ENCODE measurements at regions not wholly inside any gene's neighbourhood (a gene's known extent, or its start where the extent isn't known, plus 50 kb on each side); places are given as distances from the start of the nearest gene placed in this dataset.

DNA sequence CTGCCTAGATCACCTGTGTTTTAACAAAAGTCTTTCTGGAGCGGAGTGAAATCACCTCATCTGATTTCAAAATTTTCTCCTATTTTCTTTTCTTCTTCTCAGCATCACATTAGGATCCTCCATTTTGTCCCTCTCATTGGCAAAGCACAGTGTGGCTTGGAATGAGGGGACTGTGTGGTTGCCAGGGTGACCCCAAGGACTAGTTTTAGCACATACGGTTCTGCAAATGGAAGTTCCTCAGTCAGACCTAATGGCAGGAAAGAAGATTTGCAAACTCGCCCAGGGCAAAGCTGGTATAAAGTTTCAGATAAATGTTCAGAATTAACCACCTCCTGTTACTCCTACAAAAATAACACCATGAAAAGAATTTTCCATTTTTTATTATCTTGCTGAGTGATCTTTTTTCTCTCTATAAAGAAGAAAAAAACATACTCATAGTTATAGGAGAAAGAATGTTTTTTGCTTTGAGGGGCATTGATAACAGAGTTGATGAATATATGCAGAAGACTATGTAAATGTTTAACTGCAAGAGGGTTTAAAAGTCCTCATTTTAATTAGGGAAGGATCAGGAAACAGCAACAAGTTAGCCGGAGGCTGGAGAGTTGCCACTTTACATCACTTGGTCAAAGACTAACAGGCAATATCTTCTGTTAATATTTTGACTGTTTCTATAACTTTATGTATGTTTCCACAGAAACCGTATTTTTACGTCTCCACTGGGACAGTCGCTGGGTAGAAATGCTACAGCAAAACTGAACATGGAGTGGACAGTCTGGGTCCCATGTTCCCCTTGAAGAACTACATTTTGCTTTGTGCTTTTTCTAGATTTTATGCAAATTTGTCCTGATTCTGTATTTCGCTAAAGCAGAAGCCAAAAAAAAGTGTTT is 257.8 kb downstream of the NR2F1-AS1 start:
- no peak overlapping the region for H3K27ac ChIP-seq (ENCODE audit: low read depth, low read length)
- no peak overlapping the region for H2AFZ ChIP-seq (ENCODE audit: low read length, unreplicated experiment)
- H3K4me1 ChIP-seq (ENCODE audit: control insufficient read depth, insufficient read depth, low read length, unreplicated experiment) = no peaks in the 10 kb centered on the region
- no peaks in the 10 kb centered on the region for H3K36me3 ChIP-seq (ENCODE audit: insufficient read depth, low read length)
- H3K27me3 ChIP-seq (ENCODE audit: insufficient read depth, low read length) = no peaks in the 10 kb centered on the region
- H3K79me2 ChIP-seq (ENCODE audit: control insufficient read depth, insufficient read depth, low read length, unreplicated experiment) = no peaks in the 10 kb centered on the region
- H3K4me3 ChIP-seq (ENCODE audit: low read depth, low read length) = no peak overlapping the region

DNA sequence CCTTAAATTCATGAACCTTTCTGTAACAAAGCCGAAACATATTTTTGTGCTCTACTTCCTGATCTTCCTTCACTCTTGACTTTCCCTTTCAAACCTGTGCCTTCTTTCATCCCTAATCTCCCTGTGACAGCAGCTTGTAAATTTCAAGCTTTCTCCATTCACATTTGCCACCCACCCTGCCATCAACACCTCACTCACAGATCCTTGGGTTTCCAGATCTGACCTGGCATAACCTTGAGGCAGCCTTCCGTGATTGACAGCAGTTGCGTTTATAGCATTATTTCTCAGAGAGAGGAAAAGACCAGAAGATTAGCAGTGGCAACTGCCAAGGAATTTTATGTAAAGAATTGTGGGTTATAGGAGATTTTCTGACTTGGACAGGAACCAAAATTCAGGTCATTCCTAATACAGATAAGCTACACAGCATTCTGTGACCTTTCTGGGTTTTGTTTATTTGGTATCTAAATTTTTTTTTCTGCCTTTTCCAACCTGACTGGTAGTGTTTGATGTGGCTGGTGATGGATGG is 260.0 kb downstream of the NR2F1-AS1 start:
- H2AFZ ChIP-seq (ENCODE audit: low read length, unreplicated experiment) = no peak overlapping the region

DNA sequence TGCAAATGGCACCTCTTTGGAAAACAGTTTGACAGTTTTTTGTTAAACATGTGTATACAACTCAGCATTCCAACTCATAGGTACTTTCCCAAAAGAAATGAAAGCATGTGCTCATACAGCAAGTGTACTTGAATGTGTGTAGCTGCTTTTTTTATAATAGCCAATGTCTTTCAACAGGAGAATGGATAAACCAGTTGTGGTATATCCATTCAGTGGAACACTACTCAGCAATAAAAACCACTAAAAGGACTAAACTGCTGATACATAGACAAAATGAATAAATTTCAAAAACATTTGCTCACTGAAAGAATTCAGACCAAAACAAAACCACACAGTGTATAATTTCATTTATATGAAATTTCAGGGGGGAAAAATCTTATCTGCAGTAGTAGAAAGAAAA is 267.3 kb downstream of the NR2F1-AS1 start:
- Histone ChIP-seq H2AFZ (ENCODE audit: low read length, unreplicated experiment) (no peak overlapping the region), H3K79me2 (ENCODE audit: control insufficient read depth, insufficient read depth, low read length, unreplicated experiment) (no peaks in the 10 kb centered on the region), H3K4me3 (ENCODE audit: low read depth, low read length) (no peak overlapping the region), H3K27me3 (ENCODE audit: insufficient read depth, low read length) (no peaks in the 10 kb centered on the region), H3K36me3 (ENCODE audit: insufficient read depth, low read length) (no peaks in the 10 kb centered on the region), H3K4me1 (ENCODE audit: control insufficient read depth, insufficient read depth, low read length, unreplicated experiment) (no peaks in the 10 kb centered on the region), H3K27ac (ENCODE audit: low read depth, low read length) (no peak overlapping the region)

More for the DNA sequence above, 260.0 kb downstream of the NR2F1-AS1 start:
- no peaks in the 10 kb centered on the region for H3K79me2 ChIP-seq (ENCODE audit: control insufficient read depth, insufficient read depth, low read length, unreplicated experiment)
- no peak overlapping the region for H3K4me3 ChIP-seq (ENCODE audit: low read depth, low read length)
- no peaks in the 10 kb centered on the region for H3K36me3 ChIP-seq (ENCODE audit: insufficient read depth, low read length)
- H3K27me3 ChIP-seq (ENCODE audit: insufficient read depth, low read length) = no peaks in the 10 kb centered on the region
- H3K4me1 ChIP-seq (ENCODE audit: control insufficient read depth, insufficient read depth, low read length, unreplicated experiment) = no peaks in the 10 kb centered on the region
- H3K27ac ChIP-seq (ENCODE audit: low read depth, low read length) = no peak overlapping the region

DNA sequence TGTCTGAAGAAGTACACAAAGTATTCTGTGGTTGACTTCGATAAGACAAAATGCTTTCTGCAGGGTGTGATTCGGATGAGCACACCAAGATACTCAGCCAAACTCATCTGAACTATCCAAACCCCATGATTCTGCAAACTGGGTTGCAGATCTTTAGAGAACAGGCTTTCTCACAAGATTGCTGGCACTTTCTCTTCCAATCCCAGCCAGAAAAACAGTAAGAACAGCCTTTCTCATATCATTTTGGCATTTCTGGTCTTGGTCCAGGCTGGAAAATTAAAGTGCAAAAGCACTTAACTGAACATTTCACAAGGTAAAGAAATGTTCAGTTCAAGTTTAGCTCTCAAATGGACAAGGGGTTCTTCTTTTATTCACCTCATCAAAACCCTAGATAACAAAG is 269.1 kb downstream of the NR2F1-AS1 start:
- no peak overlapping the region for H3K4me3 ChIP-seq (ENCODE audit: low read depth, low read length)
- no peaks in the 10 kb centered on the region for H3K36me3 ChIP-seq (ENCODE audit: insufficient read depth, low read length)
- no peaks in the 10 kb centered on the region for H3K79me2 ChIP-seq (ENCODE audit: control insufficient read depth, insufficient read depth, low read length, unreplicated experiment)
- peaks cover 11% of the 10 kb centered on the region for H3K4me1 ChIP-seq (ENCODE audit: control insufficient read depth, insufficient read depth, low read length, unreplicated experiment)
- H3K27me3 ChIP-seq (ENCODE audit: insufficient read depth, low read length) = no peaks in the 10 kb centered on the region
- peak overlapping the region; percentile 54 for H2AFZ ChIP-seq (ENCODE audit: low read length, unreplicated experiment)
- no peak overlapping the region for H3K27ac ChIP-seq (ENCODE audit: low read depth, low read length)

DNA sequence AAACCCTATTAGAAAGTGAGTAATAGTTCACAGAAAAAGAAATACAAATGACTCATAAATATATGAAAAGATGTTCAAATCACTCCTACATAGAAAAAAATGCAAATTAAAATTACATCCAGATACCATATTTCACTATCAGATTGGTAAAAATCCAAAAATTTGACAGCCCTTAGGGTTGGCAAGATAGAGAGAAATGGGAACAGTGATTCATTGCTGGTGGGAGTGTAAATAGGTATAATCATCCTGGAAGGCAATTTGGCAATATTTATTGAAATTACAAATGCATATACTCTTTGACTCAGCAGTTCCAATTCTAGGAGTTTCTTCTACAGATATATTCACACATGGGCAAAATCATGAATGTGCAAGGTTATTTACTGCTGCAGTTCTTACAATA is 273.5 kb downstream of the NR2F1-AS1 start:
- H2AFZ ChIP-seq (ENCODE audit: low read length, unreplicated experiment) = no peak overlapping the region
- H3K36me3 ChIP-seq (ENCODE audit: insufficient read depth, low read length) = no peaks in the 10 kb centered on the region
- H3K27ac ChIP-seq (ENCODE audit: low read depth, low read length) = peak overlapping the region; percentile 8; the same call in 1 of the 2 replicates
- no peaks in the 10 kb centered on the region for H3K79me2 ChIP-seq (ENCODE audit: control insufficient read depth, insufficient read depth, low read length, unreplicated experiment)
- H3K27me3 ChIP-seq (ENCODE audit: insufficient read depth, low read length) = no peaks in the 10 kb centered on the region
- H3K4me1 ChIP-seq (ENCODE audit: control insufficient read depth, insufficient read depth, low read length, unreplicated experiment) = peaks cover 11% of the 10 kb centered on the region
- no peak overlapping the region for H3K4me3 ChIP-seq (ENCODE audit: low read depth, low read length)

DNA sequence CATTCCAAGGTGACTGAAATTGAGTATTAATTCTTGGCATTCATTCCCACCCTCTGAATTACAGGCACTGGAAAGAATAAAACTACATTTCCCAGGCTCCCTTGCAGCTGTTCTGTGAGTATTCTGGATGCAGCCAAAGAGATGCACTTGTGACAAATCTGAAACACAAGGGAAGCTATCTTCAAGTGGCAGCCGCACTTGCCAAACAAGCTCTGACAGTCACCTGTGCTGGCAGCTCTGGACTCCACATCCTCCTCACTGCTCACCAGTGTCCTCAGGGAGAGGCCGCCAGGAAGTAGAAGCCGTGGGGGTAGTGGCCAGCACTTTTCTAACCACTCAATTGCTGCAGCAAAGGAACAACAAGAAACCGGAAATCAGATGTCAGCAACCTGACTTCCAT is 275.0 kb downstream of the NR2F1-AS1 start:
- no peaks in the 10 kb centered on the region for H3K79me2 ChIP-seq (ENCODE audit: control insufficient read depth, insufficient read depth, low read length, unreplicated experiment)
- H3K27me3 ChIP-seq (ENCODE audit: insufficient read depth, low read length) = no peaks in the 10 kb centered on the region
- no peak overlapping the region for H3K4me3 ChIP-seq (ENCODE audit: low read depth, low read length)
- H3K27ac ChIP-seq (ENCODE audit: low read depth, low read length) = no peak overlapping the region
- no peak overlapping the region for H2AFZ ChIP-seq (ENCODE audit: low read length, unreplicated experiment)
- peaks cover 14% of the 10 kb centered on the region for H3K4me1 ChIP-seq (ENCODE audit: control insufficient read depth, insufficient read depth, low read length, unreplicated experiment)
- H3K36me3 ChIP-seq (ENCODE audit: insufficient read depth, low read length) = no peaks in the 10 kb centered on the region

DNA sequence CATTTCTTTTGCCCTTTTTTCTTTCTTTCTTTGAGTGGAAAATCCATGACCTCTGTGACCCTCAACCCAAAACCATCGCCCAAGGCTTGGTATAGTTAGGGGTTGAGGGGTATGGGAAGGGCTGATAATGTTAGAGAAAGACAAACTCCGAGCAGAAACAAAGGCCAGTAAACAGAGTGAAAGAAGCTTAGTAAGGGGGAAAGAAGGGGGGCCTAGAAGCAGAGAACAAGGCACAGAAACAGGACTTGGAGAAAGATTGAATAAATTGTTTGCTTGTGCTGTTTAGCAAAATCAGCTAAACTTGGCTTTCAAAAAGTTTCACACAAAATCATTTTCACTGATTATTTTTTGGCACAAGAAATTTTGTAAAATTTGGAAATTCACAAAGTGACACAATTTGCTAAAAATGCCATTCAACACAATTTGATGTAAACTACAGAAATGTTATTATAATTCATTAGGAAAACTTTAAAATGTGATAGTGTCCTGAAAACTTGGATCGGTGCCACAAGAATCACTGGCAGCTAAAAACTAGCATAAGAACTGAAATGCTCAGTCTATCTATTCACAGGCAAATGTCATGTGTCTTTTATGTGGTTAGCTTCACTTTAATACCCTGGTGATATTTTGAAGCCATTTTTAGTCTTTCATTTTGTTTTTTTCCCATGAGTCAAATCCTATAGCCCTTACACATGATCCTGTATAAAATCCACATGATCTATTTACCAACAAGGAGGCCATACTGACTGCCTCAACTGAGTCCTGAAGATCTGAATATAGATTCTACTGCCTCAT is 276.4 kb downstream of the NR2F1-AS1 start:
- H3K4me3 ChIP-seq (ENCODE audit: low read depth, low read length) = no peak overlapping the region
- H3K79me2 ChIP-seq (ENCODE audit: control insufficient read depth, insufficient read depth, low read length, unreplicated experiment) = no peaks in the 10 kb centered on the region
- no peak overlapping the region for H3K27ac ChIP-seq (ENCODE audit: low read depth, low read length)
- no peaks in the 10 kb centered on the region for H3K36me3 ChIP-seq (ENCODE audit: insufficient read depth, low read length)
- no peak overlapping the region for H2AFZ ChIP-seq (ENCODE audit: low read length, unreplicated experiment)
- no peaks in the 10 kb centered on the region for H3K27me3 ChIP-seq (ENCODE audit: insufficient read depth, low read length)
- peaks cover 14% of the 10 kb centered on the region for H3K4me1 ChIP-seq (ENCODE audit: control insufficient read depth, insufficient read depth, low read length, unreplicated experiment)

DNA sequence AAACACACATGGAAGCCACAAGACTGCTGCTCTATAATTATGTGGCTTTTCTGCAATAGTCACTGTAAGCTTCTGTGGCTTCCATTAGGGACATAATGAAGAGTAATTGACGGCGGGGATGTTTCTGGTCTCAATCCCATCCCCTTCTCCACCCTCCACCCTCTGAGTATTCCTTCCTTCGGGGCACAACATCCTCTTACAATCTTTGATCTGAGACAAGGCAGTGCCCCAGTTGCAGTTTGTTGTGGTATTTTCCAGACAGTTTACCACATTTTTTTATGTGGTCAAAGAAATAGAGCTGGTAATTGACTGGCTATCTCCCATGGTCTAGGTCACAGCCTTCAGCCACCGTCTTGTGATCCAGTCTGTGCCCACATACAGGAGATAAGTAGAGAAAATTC is 277.7 kb downstream of the NR2F1-AS1 start:
- no peak overlapping the region for H3K4me3 ChIP-seq (ENCODE audit: low read depth, low read length)
- H2AFZ ChIP-seq (ENCODE audit: low read length, unreplicated experiment) = no peak overlapping the region
- H3K27ac ChIP-seq (ENCODE audit: low read depth, low read length) = no peak overlapping the region
- H3K4me1 ChIP-seq (ENCODE audit: control insufficient read depth, insufficient read depth, low read length, unreplicated experiment) = peaks cover 14% of the 10 kb centered on the region
- no peaks in the 10 kb centered on the region for H3K79me2 ChIP-seq (ENCODE audit: control insufficient read depth, insufficient read depth, low read length, unreplicated experiment)
- H3K36me3 ChIP-seq (ENCODE audit: insufficient read depth, low read length) = no peaks in the 10 kb centered on the region
- no peaks in the 10 kb centered on the region for H3K27me3 ChIP-seq (ENCODE audit: insufficient read depth, low read length)

DNA sequence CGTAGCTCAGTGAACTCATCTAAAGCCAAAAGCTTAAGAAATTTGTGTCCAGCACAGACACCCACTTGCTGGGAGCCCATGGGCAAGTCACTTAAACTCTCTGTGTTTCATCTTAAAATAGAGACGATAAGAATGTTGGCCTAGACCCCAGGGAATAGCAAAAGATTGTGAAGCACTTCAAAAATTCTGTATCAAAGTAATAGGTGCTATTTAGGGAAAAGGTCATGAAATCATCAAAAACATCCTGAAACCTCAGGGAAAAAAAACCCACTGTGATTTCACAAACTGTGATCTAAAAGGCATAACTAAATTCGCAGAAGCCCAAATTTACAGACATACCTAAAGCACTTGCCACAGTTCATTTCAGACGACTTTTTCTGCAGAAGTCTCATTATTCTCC is 278.3 kb downstream of the NR2F1-AS1 start:
- Histone ChIP-seq H3K4me1 (ENCODE audit: control insufficient read depth, insufficient read depth, low read length, unreplicated experiment) (peaks cover 8% of the 10 kb centered on the region), H3K27me3 (ENCODE audit: insufficient read depth, low read length) (no peaks in the 10 kb centered on the region), H3K79me2 (ENCODE audit: control insufficient read depth, insufficient read depth, low read length, unreplicated experiment) (no peaks in the 10 kb centered on the region), H3K4me3 (ENCODE audit: low read depth, low read length) (no peak overlapping the region), H2AFZ (ENCODE audit: low read length, unreplicated experiment) (no peak overlapping the region), H3K36me3 (ENCODE audit: insufficient read depth, low read length) (no peaks in the 10 kb centered on the region), H3K27ac (ENCODE audit: low read depth, low read length) (no peak overlapping the region)

DNA sequence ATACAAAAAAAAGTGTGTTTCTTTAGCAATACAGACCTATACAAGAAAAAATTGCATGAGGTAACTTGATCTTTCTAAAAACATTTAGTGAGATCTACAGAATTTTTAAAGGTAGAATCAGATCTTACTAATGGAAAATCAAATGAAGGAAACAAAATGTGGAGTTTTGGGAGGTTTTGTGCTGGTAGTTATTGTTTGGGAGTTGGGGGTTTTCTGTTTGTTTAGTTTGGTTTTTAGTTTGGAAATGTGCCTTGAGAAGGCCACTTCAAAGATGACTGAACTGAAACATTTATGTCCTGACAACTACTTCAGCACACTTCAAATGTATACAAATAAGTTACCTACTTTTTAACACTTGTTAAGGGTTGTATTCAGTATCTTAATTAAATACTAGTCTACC is 280.1 kb downstream of the NR2F1-AS1 start:
- Histone ChIP-seq H3K36me3 (ENCODE audit: insufficient read depth, low read length) (no peaks in the 10 kb centered on the region), H2AFZ (ENCODE audit: low read length, unreplicated experiment) (no peak overlapping the region), H3K4me3 (ENCODE audit: low read depth, low read length) (no peak overlapping the region), H3K4me1 (ENCODE audit: control insufficient read depth, insufficient read depth, low read length, unreplicated experiment) (peaks cover 2% of the 10 kb centered on the region), H3K27me3 (ENCODE audit: insufficient read depth, low read length) (no peaks in the 10 kb centered on the region), H3K79me2 (ENCODE audit: control insufficient read depth, insufficient read depth, low read length, unreplicated experiment) (no peaks in the 10 kb centered on the region), H3K27ac (ENCODE audit: low read depth, low read length) (no peak overlapping the region)
